ENCODE measurements at regions not wholly inside any gene's neighbourhood (a gene's known extent, or its start where the extent isn't known, plus 50 kb on each side); places are given as distances from the start of the nearest gene placed in this dataset.

DNA sequence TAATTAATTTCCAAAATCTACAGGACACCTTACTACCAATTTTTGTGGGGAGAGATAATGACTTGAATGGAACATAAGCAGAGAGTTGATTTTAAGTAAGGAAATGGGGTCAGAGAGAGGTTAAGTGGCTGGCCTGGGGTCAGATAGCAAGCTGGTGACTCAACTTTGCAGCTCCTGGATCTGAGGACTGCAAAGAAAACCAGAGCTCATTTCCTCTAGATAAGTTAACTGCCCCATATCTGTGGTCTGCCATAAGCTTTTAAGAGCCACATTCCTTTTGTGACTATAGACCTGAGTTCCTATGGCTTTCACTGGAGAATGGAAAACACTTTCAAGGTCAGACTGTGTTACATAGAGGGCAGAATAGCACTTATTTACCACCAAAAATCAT, 201.2 kb upstream of the PRICKLE1 start:
- DNase-seq (ENCODE audit: low read depth): peak; percentile 78
- TF ChIP-seq, protein P1, sequence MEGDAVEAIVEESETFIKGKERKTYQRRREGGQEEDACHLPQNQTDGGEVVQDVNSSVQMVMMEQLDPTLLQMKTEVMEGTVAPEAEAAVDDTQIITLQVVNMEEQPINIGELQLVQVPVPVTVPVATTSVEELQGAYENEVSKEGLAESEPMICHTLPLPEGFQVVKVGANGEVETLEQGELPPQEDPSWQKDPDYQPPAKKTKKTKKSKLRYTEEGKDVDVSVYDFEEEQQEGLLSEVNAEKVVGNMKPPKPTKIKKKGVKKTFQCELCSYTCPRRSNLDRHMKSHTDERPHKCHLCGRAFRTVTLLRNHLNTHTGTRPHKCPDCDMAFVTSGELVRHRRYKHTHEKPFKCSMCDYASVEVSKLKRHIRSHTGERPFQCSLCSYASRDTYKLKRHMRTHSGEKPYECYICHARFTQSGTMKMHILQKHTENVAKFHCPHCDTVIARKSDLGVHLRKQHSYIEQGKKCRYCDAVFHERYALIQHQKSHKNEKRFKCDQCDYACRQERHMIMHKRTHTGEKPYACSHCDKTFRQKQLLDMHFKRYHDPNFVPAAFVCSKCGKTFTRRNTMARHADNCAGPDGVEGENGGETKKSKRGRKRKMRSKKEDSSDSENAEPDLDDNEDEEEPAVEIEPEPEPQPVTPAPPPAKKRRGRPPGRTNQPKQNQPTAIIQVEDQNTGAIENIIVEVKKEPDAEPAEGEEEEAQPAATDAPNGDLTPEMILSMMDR (IDR thresholded peaks at IDR 0.05; ENCODE audit: insufficient read depth, low read length): no peak
- no peak overlapping the region for H3K4me3 ChIP-seq (ENCODE audit: low read depth, low read length)

DNA sequence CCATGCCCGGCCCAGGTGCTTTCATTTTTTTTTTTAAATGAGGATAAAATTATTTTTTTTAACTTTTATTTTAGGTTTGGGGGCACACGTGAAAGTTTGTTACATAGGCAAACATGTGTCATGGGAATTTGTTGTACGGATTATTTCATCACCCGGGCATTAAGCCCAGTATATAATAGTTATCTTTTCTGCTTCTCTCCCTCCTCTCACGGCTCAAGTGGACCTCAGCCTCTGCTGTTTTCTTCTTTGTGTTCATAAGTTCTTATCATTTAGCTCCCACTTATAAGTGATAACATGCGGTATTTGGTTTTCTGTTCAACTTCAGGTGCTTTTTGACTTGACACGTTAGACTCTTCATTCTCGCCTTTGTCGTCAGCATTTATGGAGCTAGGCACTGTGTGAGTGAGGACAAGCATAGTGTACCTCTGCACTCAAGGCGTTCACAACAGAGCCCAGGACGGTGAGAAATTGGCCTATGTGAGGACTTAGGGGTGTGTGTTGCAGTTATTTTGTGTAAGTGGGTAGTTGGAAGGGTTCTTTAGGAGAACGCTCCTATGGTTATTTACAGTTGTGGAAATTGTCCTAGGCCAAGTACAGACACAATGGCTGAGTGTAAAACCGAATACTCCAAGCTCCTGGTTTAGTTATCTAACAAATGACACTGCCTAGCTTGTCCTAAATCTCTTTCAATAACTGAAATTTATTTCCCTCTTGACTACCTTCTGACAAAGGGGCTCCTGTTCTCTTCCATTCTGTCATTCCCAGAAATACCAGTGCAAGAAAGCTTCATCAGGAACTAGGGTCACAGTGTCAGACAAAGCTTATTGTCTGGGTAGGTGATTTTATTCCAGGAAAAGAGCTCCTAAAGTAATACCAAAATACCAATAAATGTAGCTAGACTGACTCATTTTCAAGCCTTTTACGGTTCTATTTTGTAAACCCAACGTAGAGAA, 200.5 kb upstream of the PRICKLE1 start:
- peak; percentile 43 for DNase-seq (ENCODE audit: low read depth)
- TF ChIP-seq, protein P1 (IDR thresholded peaks at IDR 0.05; ENCODE audit: insufficient read depth, low read length): no peak
- no peak overlapping the region for H3K4me3 ChIP-seq (ENCODE audit: low read depth, low read length)

DNA sequence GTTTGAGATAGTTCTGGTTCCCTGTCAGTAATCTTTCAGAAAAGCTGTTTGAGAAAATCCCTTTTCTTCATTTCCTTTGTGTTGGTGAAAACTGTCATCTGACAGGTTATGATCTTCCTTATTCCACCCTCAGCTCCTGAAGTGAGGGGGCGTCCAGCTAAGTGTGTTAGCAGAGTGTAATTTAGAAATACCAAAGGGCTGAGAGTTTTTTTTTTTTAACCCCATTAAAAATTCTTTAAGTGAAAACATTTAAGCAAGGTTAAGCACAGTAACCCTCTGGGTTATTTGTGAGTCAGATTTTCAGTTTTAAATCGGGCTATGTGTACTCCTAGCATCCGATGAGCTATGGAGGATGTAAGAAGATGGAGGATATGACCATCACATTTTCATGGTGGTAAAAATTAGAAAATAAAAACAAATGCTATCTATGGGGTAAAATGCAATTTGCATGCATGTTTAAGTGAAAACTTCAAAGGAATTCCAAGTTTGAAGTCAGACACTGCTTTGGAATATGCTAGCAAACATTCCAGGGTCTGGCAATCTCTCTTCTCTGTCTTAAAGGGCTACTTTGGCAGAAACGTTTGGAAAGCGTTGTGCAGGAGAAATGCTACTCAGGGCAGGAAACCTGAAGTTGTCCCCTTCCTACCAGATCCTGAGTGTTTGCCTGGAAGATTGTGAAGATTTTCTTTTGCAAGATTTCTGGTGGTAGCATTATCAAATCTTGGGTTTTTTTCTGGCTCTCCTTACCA, 197.0 kb upstream of the PRICKLE1 start:
- H3K4me3 ChIP-seq (ENCODE audit: low read depth, low read length): no peak overlapping the region
- TF ChIP-seq, protein P1 (IDR thresholded peaks at IDR 0.05; ENCODE audit: insufficient read depth, low read length): no peak
- no peak for DNase-seq (ENCODE audit: low read depth)

DNA sequence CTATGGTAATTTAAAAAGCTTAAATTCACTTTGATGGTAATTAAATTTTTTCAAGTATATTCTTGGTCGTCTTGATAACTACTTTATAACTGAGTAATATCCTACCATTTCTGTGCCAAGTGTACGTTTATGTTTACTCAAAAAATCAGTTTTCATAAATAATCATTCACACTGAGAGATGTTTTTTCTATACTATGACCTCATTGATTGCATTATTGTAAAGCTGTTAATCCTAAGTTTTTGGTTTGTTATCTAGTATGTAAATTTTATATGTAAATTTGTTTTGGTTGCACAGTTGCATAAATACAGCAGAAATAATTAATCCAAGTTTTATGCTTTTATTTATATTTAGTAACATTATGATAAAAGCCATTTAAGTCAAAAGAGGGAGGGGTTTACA, 196.4 kb upstream of the PRICKLE1 start:
- TF ChIP-seq, protein P1 (IDR thresholded peaks at IDR 0.05; ENCODE audit: insufficient read depth, low read length): no peak
- no peak for DNase-seq (ENCODE audit: low read depth)
- H3K4me3 ChIP-seq (ENCODE audit: low read depth, low read length): no peak overlapping the region

DNA sequence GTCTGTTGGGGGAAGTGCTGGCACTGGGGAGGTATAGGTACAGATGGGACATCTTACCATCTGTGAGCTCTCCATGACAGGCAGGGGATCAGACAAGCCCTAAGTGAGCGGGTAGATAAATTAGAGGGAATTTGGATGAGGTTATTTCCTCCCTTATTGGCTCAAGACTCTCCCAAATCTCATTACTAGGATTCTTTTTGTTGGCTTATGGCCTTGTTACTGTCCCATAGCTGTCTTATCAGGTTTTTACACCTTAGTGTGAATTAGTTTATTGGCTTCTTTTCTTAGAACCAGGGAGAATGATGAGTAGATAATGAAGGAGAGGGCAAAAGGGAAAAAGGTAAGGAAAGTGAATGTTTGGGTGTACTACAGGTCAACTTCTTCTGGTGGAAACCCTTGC, 191.1 kb upstream of the PRICKLE1 start:
- TF ChIP-seq, protein P1 (IDR thresholded peaks at IDR 0.05; ENCODE audit: insufficient read depth, low read length): no peak
- no peak for DNase-seq (ENCODE audit: low read depth)
- no peak overlapping the region for H3K4me3 ChIP-seq (ENCODE audit: low read depth, low read length)

DNA sequence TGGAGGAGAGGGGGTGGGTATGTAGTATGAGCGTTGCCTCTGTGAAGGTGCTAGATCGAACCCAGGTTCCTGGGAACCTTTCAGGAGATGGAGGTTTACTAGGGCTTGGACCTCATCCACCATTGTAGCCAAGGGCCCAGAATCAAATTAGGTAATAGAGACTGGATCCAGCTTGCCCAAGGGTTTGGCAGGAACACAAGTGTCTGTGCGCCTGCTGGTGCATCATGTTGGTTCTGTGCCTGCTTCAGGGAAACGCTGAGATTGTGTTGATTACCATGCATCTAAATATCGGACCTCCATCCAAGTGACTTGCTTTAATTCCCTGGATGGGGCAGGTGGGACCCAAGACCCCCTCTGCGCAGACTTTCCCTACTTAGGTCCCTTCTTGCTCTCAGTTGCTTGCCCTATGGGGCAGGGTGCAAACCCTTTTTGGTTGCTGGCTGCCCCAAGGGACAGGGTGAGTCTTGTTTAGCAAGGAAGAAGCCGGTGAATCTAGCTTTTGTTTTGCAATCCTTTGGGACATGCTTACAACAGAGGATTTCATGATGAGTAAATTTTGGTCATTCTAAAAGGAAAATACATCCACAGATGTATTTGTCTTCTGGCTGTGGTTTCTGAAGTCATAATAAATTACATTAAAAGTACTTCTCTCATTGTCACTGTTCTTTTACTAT, 189.8 kb upstream of the PRICKLE1 start:
- TF ChIP-seq, protein P1 (IDR thresholded peaks at IDR 0.05; ENCODE audit: insufficient read depth, low read length): no peak
- peak; percentile 59 for DNase-seq (ENCODE audit: low read depth)

More for the DNA sequence above, 189.8 kb upstream of the PRICKLE1 start:
- H3K4me3 ChIP-seq (ENCODE audit: low read depth, low read length): no peak overlapping the region
